ENCODE measurements at regions not wholly inside any gene's neighbourhood (a gene's known extent, or its start where the extent isn't known, plus 50 kb on each side); places are given as distances from the start of the nearest gene placed in this dataset.
"Not testable (repeated sequence)": the region's sequence is repeated elsewhere in the genome, so short reads cannot be mapped to it uniquely, and the experiment has no call there.

DNA sequence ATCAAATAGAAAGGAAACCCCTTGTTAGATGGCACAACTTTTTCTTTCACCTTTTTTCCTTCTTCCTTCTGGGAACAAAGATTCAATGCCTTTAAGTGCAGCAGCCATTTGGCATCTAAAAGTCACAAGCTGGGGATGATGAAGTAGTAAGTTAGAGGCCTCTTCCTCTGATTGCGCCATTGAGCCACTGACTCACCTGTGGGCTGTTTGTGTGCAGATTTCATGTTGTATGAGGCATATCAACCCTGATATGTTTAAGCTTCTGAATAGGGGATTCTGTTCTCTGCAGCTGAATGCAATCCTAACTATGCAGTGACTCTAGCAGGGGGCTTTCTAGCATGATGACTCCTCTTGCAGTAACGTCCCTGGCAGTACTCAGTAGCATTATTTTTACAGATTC lies 599.9 kb downstream of the CSNK1G3 start:
- POLR2A ChIA-PET, result no interaction called here
- no peak for DNase-seq (ENCODE audit: extremely low spot score)
- CTCF ChIA-PET, result no interaction called here
- TF ChIP-seq, protein P1, sequence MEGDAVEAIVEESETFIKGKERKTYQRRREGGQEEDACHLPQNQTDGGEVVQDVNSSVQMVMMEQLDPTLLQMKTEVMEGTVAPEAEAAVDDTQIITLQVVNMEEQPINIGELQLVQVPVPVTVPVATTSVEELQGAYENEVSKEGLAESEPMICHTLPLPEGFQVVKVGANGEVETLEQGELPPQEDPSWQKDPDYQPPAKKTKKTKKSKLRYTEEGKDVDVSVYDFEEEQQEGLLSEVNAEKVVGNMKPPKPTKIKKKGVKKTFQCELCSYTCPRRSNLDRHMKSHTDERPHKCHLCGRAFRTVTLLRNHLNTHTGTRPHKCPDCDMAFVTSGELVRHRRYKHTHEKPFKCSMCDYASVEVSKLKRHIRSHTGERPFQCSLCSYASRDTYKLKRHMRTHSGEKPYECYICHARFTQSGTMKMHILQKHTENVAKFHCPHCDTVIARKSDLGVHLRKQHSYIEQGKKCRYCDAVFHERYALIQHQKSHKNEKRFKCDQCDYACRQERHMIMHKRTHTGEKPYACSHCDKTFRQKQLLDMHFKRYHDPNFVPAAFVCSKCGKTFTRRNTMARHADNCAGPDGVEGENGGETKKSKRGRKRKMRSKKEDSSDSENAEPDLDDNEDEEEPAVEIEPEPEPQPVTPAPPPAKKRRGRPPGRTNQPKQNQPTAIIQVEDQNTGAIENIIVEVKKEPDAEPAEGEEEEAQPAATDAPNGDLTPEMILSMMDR (IDR thresholded peaks at IDR 0.05; ENCODE audit: control extremely low read depth, extremely low read depth, low read depth, missing control alignments), result no peak

DNA sequence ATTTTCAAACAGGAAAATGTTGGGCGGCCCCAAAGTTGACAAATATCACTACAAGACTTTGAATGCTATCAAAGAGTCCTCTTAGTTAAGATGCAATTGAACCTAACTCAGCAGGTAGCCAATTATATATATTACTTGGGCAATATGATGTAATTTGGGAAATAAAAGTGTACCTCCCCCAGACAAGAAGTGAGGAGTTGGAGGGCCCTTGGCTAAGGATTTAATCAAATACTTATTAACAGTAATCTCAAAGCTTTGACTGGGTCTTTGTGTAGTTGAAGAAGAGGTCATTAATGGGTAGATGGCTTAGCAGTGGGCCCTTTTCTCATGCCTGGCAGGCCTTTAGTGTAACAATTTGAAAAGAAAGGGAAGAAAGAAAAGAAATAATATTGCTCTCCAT lies 599.0 kb downstream of the CSNK1G3 start:
- ChIA-PET POLR2A (no interaction called here), CTCF (no interaction called here)
- TF ChIP-seq, protein P1 (IDR thresholded peaks at IDR 0.05; ENCODE audit: control extremely low read depth, extremely low read depth, low read depth, missing control alignments), result no peak
- no peak for DNase-seq (ENCODE audit: extremely low spot score)

DNA sequence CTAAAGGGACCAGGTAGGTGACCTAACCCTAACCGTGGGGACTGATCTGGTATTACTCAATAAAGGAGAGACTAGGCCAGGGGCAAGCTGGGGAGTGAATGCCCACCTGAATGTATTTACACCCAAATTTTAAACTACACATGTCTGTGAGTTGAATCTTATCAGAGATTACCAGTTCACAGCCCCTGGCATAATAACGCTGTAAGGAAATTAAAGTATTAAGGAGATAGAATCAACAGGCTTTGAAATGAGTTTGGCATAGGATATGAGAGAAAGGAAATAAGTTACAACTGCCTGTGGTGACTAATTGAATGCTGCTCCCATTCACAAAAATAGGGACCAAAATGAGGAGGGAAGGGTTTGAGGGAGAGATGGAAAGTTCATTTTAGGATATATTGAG lies 593.3 kb downstream of the CSNK1G3 start:
- ChIA-PET CTCF (no interaction called here), POLR2A (no interaction called here)
- DNase-seq (ENCODE audit: extremely low spot score), result no peak
- TF ChIP-seq, protein P1 (IDR thresholded peaks at IDR 0.05; ENCODE audit: control extremely low read depth, extremely low read depth, low read depth, missing control alignments), result no peak

DNA sequence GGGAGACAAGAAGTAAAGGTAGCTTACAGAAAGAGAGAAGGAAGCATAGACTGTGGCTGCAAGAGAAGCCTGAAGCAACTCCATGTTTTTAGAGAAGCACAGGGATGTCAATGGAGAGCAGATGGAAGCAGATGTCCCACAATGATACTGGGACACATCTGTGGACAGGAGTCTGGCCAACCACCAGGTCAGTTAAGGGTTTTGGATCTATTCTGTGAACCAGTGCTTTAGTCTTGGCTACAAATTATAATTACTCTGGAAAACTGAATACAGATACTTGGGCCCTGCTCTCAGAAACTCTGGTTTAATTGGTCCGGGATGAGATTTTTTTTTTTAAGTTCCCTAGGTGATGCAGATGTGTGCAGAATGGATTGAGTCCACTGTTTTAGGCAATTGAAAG lies 592.8 kb downstream of the CSNK1G3 start:
- ChIA-PET CTCF (no interaction called here), POLR2A (no interaction called here)
- TF ChIP-seq, protein P1 (IDR thresholded peaks at IDR 0.05; ENCODE audit: control extremely low read depth, extremely low read depth, low read depth, missing control alignments), result no peak

DNA sequence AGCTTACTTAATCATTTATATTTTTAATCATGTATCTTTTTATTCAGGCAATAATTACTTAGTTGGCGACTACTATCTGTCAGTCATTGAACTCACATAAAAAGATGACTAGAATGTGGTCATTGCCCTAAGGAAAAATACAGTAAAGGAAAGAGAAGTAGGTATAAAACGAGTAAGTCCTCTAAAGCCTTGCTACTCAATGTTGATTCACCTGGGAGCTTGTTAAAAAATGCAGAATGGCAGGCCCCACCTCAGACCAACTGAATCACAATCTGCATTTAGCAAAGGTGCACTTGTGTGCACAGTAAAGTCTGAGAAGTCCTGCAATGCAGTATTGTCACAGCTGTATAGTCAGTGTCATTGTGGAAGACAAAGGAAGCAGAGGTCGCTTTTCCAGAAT lies 592.4 kb downstream of the CSNK1G3 start:
- CTCF ChIA-PET, result no interaction called here
- POLR2A ChIA-PET, result no interaction called here
- DNase-seq (ENCODE audit: extremely low spot score), result no peak
- TF ChIP-seq, protein P1 (IDR thresholded peaks at IDR 0.05; ENCODE audit: control extremely low read depth, extremely low read depth, low read depth, missing control alignments), result no peak

More for the DNA sequence above, 592.8 kb downstream of the CSNK1G3 start:
- DNase-seq (ENCODE audit: extremely low spot score), result no peak

DNA sequence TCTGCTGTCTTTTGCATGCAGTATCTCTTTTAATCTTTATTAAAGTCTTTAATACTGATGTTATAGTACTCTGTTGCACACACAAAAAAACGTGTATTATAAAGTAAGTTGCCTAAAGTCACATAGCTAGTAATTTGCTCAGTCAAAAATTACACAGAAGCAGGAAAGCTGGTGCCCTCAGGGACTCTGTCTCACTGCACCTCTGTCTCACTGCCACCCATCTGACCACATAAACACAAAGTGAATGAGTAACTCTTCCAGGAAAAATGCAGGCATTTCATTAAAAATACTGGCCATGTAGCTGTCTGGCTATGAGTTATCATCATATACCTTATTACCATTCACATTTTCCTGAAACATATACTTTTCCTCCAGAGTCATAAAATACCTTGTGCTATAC lies 591.7 kb downstream of the CSNK1G3 start:
- CTCF ChIA-PET, result interaction anchor here (1.0 kb wide), 1 partner anchor 29 kb away, joined by 3 read pairs; no protein-coding TSS in a partner anchor
- POLR2A ChIA-PET, result no interaction called here
- DNase-seq (ENCODE audit: extremely low spot score), result no peak
- TF ChIP-seq, protein P1 (IDR thresholded peaks at IDR 0.05; ENCODE audit: control extremely low read depth, extremely low read depth, low read depth, missing control alignments), result no peak

DNA sequence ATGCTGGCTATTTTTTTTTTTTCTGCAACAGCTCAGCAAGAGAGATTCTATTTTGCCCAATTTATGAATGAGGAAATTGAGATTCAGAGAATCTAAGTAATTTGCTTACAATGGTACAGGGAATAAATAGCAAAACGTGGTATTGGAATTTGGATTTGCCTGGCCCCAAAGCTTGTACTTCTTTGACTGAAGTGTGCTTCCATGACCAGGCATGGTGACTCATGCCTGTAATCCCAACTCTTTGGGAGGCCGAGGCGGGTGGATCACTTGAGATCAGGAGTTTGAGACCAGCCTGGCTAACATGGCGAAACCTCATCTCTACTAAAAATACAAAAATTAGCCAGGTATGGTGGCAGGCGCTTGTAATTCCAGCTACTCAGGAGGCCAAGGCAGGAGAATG lies 591.1 kb downstream of the CSNK1G3 start:
- DNase-seq (ENCODE audit: extremely low spot score); POLR2A ChIA-PET: not testable (repeated sequence)
- CTCF ChIA-PET, result interaction anchor here (1.0 kb wide), 1 partner anchor 28 kb away, joined by 3 read pairs; no protein-coding TSS in a partner anchor
